ENCODE measurements at regions not wholly inside any gene's neighbourhood (a gene's known extent, or its start where the extent isn't known, plus 50 kb on each side); places are given as distances from the start of the nearest gene placed in this dataset.

- no peaks in the 10 kb centered on the region for H3K9me3 ChIP-seq (ENCODE audit: control insufficient read depth, insufficient read depth, low read length)
- ChIA-PET POLR2A (interaction anchor here (0.6 to 1.6 kb wide), 4 partner anchors 30 to 1663 kb away, joined by 3 to 4 read pairs (median 4); no protein-coding TSS in a partner anchor), CTCF (interaction anchor here (1.1 to 1.9 kb wide), 2 partner anchors 53 to 183 kb away, joined by 4 to 7 read pairs; no protein-coding TSS in a partner anchor)
- H3K27me3 ChIP-seq (ENCODE audit: control insufficient read depth, insufficient read depth, low read length): no peaks in the 10 kb centered on the region
- no peak for TF ChIP-seq CTCF (IDR thresholded peaks at IDR 0.05; ENCODE audit: low read depth, low read length)
- H3K4me3 ChIP-seq (ENCODE audit: low read depth, low read length): no peak overlapping the region
- H3K27ac ChIP-seq (ENCODE audit: low read depth, low read length): peak overlapping the region; percentile 95
- DNase-seq (ENCODE audit: low read depth, low spot score): no peak
These were observed 184.5 kb upstream of the INHBA start for GRCh38 chr7:41887416-41887815.

GRCh38 chr7:41886901-41887311 is 184.0 kb upstream of the INHBA start:
- Histone ChIP-seq H3K4me3 (ENCODE audit: low read depth, low read length) (no peak overlapping the region), H3K27me3 (ENCODE audit: control insufficient read depth, insufficient read depth, low read length) (no peaks in the 10 kb centered on the region), H3K27ac (ENCODE audit: low read depth, low read length) (peak overlapping the region; percentile 95), H3K9me3 (ENCODE audit: control insufficient read depth, insufficient read depth, low read length) (no peaks in the 10 kb centered on the region)
- peak; percentile 61 for TF ChIP-seq CTCF (IDR thresholded peaks at IDR 0.05; ENCODE audit: low read depth, low read length)
- ChIA-PET POLR2A (interaction anchor here (0.6 to 1.6 kb wide), 8 partner anchors 14 to 187 kb away, joined by 3 to 7 read pairs (median 4); no protein-coding TSS in a partner anchor), CTCF (interaction anchor here (1.0 to 1.9 kb wide), 6 partner anchors 11 to 182 kb away, joined by 3 to 7 read pairs (median 4); no protein-coding TSS in a partner anchor)
- peak; percentile 88 for DNase-seq (ENCODE audit: low read depth, low spot score)

GRCh38 chr7:41886262-41886900 is 183.5 kb upstream of the INHBA start:
- no peak for TF ChIP-seq CTCF (IDR thresholded peaks at IDR 0.05; ENCODE audit: low read depth, low read length)
- POLR2A ChIA-PET: interaction anchor here (0.6 to 1.6 kb wide), 9 partner anchors 13 to 1862 kb away, joined by 3 to 7 read pairs (median 3); no protein-coding TSS in a partner anchor
- CTCF ChIA-PET: interaction anchor here (1.0 to 1.9 kb wide), 6 partner anchors 11 to 182 kb away, joined by 3 to 7 read pairs (median 4); no protein-coding TSS in a partner anchor
- Histone ChIP-seq H3K27ac (ENCODE audit: low read depth, low read length) (peak overlapping the region; percentile 95), H3K4me3 (ENCODE audit: low read depth, low read length) (no peak overlapping the region; the same call in 1 of the 2 replicates), H3K27me3 (ENCODE audit: control insufficient read depth, insufficient read depth, low read length) (no peaks in the 10 kb centered on the region), H3K9me3 (ENCODE audit: control insufficient read depth, insufficient read depth, low read length) (no peaks in the 10 kb centered on the region)
- peak; percentile 66 for DNase-seq (ENCODE audit: low read depth, low spot score)

- CTCF ChIA-PET: interaction anchor here (1.0 to 1.9 kb wide), 4 partner anchors 10 to 115 kb away, joined by 3 to 7 read pairs (median 4); no protein-coding TSS in a partner anchor
- no peak for TF ChIP-seq CTCF (IDR thresholded peaks at IDR 0.05; ENCODE audit: low read depth, low read length)
- no peak overlapping the region for H3K4me3 ChIP-seq (ENCODE audit: low read depth, low read length)
- H3K9me3 ChIP-seq (ENCODE audit: control insufficient read depth, insufficient read depth, low read length): no peaks in the 10 kb centered on the region
- H3K27me3 ChIP-seq (ENCODE audit: control insufficient read depth, insufficient read depth, low read length): no peaks in the 10 kb centered on the region
- POLR2A ChIA-PET: interaction anchor here (0.8 to 1.6 kb wide), 5 partner anchors 17 to 1863 kb away, joined by 3 to 4 read pairs (median 3); no protein-coding TSS in a partner anchor
- DNase-seq (ENCODE audit: low read depth, low spot score): no peak
- H3K27ac ChIP-seq (ENCODE audit: low read depth, low read length): peak overlapping the region; percentile 95
These were observed 182.9 kb upstream of the INHBA start for GRCh38 chr7:41885748-41886147.

- no peak for TF ChIP-seq CTCF (IDR thresholded peaks at IDR 0.05; ENCODE audit: low read depth, low read length)
- POLR2A ChIA-PET: no interaction called here
- DNase-seq (ENCODE audit: low read depth, low spot score): no peak
- CTCF ChIA-PET: no interaction called here
- Histone ChIP-seq H3K27me3 (ENCODE audit: control insufficient read depth, insufficient read depth, low read length) (no peaks in the 10 kb centered on the region), H3K4me3 (ENCODE audit: low read depth, low read length) (no peak overlapping the region), H3K9me3 (ENCODE audit: control insufficient read depth, insufficient read depth, low read length) (no peaks in the 10 kb centered on the region), H3K27ac (ENCODE audit: low read depth, low read length) (peak overlapping the region; percentile 95)
These were observed 182.2 kb upstream of the INHBA start for GRCh38 chr7:41885078-41885477.

Data from AG04450 (cell line).